ELF-1 (cell line): ENCODE measurements at regions not wholly inside any gene's neighbourhood (a gene's known extent, or its start where the extent isn't known, plus 50 kb on each side); places are given as distances from the start of the nearest gene placed in this dataset.
A peak's percentile ranks its signal among the peaks of the same experiment; 100 is the strongest.
"Not testable (repeated sequence)": the region's sequence is repeated elsewhere in the genome, so short reads cannot be mapped to it uniquely, and the experiment has no call there.

Experiments used
- DNase-seq: peaks from one replicate; pipeline ENCODE4 v3.0.0-alpha.2; 2016; ENCODE audit warnings: low read depth, low spot score

DNA sequence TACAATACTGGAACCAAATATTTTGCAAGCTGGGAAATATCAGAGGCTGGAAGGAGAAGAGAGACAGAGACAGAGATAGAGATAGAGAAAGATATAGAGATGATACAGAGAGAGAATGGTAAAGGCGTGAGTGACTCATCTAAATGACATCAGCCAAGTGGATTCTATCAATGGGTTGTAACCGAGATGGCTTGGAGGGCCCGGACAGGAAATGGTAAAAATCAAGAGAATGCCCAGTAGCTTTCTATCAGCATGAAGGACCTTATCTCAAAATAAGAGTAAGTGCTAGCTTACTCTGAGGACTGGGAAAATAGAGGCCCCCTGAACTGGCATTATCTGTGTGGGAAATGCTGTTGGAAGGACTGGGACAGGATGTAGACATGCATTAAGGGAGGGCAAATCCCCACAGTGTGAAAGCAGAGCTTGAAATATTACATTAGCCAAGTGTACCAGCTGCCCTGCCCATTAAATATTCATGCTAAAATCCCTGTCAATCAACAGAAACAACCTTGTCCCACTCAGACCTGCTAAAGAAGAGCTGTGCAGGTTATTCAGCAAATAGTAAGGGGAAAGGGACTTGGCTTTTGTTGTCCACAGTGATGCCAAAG lies 76.6 kb upstream of the ZNF644 start:
- peak; percentile 57 for DNase-seq

DNA sequence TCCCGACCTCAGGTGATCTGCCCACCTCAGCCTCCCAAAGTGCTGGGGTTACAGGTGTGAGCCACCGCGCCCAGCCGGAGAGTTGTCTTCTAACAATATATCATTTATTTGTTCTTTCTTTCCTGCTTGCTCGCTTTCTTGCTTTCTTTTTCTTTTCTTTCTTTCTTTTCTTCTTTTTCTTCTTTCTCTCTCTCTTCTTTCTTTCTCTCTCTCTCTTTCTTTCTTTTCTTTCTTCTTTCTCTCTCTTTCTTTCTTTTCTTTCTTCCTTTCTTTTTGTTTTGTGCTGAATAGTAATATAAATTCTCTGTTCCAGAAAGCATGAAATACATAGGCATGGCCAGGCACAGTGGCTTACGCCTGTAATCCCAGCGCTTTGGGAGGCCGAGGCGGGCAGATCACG lies 73.5 kb upstream of the ZNF644 start:
- DNase-seq, result not testable (repeated sequence)

DNA sequence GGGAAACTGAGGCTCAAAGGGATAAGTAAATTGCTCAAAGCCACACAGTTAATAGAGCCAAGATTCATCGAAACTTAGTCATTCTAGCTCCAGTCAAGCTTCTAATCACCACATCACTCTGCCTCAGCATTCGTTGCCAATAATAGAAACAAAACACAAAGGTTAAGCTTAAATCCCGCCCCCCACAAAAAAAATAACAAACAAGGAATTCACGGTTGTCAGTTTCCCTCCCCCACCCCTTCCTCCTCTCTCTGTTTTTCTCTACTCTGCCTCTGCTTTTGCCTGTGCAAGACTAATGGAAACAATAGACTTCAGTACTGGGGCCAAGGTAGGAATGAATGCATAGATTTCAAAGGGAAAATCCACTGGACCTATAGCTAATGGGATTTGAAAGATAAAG lies 70.7 kb upstream of the ZNF644 start:
- no peak for DNase-seq

DNA sequence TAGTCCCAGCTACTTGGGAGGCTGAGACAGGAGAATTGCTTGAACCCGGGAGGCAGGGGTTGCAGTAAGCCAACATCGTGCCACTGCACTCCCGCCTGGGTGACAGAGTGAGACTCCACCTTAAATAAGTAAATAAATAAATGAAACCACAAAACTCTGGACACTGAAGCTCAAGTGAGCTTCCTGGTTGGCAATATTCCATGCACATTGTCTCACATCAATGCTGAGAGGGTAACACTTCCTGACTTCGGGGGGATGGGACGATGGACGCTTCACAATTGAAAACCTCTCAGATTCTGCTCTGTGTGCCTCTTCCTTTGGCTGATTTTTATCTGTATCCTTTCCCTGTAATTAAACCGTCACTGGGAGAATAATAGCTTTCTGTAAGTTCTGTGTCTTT lies 70.0 kb upstream of the ZNF644 start:
- no peak for DNase-seq

DNA sequence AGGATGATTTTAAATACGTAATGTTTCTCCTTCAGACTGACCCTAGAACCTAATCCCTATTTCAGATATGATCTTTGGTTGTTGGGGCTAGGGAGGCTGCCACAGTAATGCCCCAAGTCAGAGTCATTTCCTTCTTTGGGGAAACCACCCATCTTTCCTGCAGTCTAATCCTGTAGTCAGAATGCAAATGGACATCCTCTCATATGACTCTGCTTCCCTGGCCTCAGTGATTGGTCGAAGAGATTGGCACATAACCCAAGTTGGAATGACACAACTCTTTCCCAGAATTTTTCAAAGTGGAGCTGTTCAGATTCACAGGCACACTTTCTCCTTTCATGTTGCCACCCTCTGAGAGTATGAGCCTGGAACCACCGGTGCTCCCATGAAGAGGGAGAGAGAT lies 58.8 kb upstream of the ZNF644 start:
- no peak for DNase-seq

DNA sequence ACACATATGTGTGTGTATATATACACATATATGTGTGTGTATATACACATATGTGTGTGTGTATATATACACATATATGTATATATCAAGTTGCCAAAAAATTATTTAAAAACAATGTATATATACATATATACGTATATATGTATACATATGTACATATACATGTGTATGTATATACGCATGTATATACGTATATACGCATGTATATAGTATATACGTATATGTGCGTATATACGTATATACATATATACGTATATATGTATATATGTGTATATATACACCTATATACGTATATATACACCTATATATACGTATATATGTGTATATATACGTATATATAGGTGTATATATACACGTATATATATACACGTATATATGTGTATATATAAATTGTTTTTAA lies 57.0 kb upstream of the ZNF644 start:
- DNase-seq, result no peak

DNA sequence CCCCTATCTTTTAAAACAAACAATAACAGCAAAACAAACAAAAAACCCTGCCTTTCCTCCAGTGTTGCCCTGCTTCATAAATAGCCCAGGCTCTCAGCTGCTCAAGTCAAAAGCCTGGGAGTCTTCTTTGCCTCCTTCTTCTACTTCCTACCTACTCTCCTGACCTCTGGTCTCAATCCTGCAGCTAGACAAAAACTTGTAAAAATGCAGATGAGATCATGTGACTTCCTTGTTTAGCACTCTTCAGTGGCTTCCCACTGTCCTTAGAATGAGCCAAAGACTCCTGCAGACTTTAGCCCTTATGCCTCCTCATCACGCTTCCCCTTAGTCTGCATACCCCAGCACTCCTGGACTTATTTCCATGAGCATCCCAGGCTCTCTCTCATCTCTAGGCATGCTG lies 55.0 kb upstream of the ZNF644 start:
- no peak for DNase-seq

DNA sequence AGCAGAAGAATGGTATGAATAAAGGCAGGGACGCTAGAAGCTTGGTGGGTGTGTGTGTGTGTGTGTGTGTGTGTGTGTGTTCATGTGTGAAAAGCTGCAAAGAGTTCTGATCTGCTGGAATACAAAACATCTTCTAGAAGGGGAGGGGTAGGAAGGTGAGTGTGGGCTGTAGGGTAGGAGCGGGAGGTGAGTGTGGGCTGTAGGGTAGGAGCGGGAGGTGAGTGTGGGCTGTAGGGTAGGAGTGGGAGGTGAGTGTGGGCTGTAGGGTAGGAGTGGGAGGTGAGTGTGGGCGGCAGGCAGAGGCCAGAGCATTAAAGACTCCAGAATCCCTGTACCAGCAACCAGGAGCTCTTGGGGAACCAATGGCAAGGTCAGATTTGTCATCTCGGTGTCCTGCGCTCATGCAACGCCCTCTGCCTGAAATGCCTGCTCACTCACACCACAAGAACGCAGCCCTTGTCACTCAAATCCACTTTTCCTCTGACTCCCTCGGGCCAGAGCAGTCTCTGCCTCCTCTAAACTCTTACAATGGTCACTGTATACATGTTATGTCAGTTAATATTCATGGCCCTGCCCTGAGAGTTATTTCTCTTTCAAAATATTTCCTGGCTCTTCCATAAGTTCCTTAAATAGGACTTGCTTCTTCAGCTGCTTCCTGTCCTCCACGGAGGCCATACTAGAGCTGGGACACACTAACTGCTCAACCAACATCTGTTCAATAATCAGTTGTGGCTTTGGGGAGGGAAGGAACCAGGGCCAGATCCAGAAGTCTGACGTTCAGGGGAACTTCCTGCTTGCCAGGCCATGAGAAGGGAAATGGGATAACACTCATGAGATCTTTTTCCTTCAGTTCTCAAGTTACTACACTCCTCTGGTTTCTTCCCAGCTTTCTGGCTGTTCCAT lies 53.6 kb upstream of the ZNF644 start:
- DNase-seq, result no peak

DNA sequence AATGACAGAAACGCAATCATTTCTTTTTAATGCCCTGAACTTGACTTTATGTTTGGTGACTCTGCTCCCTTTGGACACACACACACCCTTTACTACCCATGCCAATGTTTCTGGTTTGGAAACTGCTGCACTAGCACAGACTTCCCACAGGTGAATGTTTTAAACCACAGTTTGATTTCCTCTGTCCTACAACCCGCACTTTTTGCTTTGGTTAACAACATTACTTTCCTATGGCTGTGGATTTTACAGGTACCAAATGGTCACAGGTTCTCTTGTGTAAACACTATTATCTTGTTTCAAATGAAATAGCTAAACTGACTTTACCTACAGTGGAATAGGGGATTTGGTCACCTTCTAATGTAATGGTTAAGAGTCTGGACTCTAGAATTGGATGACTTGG lies 51.5 kb upstream of the ZNF644 start:
- DNase-seq, result no peak

DNA sequence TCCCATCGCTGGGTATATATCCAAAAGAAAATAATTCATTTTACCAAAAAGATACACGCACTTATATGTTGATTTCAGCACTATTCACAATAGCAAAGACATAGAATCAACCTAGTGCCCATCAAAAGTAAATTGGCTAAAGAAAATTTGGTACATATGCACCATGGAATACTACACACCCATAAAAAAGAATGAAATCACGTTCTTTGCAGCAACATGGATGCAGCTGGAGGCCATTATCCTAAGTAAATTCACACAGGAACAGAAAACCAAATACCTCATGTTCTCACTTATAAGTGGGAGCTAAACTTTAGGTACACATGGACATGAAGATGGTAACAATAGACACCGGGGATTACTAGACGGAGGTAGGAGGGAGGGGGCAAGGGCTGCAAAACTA lies 50.0 kb upstream of the ZNF644 start:
- DNase-seq, result no peak
